ENCODE measurements at regions not wholly inside any gene's neighbourhood (a gene's known extent, or its start where the extent isn't known, plus 50 kb on each side); places are given as distances from the start of the nearest gene placed in this dataset.

DNA sequence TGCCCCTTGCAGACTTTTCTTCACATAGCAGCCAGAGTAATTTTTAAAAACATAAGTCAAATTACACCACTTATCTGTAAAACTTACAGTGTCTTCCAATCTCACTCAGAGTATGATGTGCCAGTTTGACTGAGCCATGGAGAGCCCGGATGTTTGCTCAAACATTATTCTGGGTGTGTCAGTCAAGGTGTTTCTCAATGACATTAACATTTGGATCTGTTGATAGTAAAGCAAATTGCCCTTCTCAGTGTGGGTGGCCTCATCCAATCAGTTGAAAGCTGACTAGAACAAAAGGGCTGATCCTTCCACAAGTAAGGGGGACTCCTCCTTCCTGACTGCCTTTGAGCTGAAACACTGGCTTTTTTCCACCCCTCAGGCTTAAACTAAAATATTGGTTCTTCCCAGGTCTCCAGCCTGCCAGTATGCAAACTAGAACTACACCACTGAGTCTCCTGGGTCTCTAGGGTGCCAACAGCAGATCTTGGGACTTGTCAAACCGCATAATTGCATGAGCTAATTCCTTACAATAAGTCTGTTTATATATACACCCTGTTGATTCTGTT, 157.9 kb upstream of the CTTNBP2NL start:
- TF ChIP-seq, protein P1, sequence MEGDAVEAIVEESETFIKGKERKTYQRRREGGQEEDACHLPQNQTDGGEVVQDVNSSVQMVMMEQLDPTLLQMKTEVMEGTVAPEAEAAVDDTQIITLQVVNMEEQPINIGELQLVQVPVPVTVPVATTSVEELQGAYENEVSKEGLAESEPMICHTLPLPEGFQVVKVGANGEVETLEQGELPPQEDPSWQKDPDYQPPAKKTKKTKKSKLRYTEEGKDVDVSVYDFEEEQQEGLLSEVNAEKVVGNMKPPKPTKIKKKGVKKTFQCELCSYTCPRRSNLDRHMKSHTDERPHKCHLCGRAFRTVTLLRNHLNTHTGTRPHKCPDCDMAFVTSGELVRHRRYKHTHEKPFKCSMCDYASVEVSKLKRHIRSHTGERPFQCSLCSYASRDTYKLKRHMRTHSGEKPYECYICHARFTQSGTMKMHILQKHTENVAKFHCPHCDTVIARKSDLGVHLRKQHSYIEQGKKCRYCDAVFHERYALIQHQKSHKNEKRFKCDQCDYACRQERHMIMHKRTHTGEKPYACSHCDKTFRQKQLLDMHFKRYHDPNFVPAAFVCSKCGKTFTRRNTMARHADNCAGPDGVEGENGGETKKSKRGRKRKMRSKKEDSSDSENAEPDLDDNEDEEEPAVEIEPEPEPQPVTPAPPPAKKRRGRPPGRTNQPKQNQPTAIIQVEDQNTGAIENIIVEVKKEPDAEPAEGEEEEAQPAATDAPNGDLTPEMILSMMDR (IDR thresholded peaks at IDR 0.05 in 4 of 5, conservative IDR thresholded peaks at IDR 0.05 in 1 of 5) = no peak
- TF ChIP-seq POLR2A (IDR thresholded peaks at IDR 0.05) = no peak
